Testis (tissue), 2 donors: ENCODE measurements at regions not wholly inside any gene's neighbourhood (a gene's known extent, or its start where the extent isn't known, plus 50 kb on each side); places are given as distances from the start of the nearest gene placed in this dataset.

ENCODE experiments used
- POLR2A ChIP-seq: fragments of 450-650 bp; IDR thresholded peaks from one replicate; pipeline ENCODE4 v1.6.1; 2017; ENCODE audit warnings: antibody characterized with exemption, mild to moderate bottlenecking, moderate library complexity
- TF ChIP-seq, protein P1 (sequence below), 3 experiments: fragments of 450-650 bp in 2 of 3; fragments of 200-600 bp in 1 of 3; sonication (generic) in 1 of 3; IDR thresholded peaks; one replicate each; pipeline ENCODE4 v1.5.1; 2016 to 2019; ENCODE audit warnings: antibody characterized with exemption in 3 of 3, mild to moderate bottlenecking in 2 of 3, moderate library complexity in 1 of 3

DNA sequence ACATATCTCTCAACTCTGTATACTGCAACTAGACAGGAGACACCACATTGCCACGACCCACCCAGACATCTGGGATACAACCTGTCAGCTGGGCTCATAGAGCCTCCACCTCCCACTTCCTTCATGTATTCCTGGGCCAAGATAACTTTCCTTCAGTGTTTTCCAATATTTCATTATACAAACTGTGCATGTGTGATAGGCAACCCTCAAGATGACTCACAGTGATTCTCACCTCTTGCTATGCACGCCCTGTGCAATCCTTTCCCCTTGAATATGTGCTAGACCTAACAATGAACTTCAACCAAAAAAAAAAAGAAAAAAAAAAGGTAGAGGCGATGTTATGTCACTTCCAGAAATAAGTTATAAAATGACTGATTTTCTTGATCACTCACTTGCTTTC, 138.0 kb upstream of the ALCAM start:
- no peak for TF ChIP-seq POLR2A
- TF ChIP-seq, protein P1, sequence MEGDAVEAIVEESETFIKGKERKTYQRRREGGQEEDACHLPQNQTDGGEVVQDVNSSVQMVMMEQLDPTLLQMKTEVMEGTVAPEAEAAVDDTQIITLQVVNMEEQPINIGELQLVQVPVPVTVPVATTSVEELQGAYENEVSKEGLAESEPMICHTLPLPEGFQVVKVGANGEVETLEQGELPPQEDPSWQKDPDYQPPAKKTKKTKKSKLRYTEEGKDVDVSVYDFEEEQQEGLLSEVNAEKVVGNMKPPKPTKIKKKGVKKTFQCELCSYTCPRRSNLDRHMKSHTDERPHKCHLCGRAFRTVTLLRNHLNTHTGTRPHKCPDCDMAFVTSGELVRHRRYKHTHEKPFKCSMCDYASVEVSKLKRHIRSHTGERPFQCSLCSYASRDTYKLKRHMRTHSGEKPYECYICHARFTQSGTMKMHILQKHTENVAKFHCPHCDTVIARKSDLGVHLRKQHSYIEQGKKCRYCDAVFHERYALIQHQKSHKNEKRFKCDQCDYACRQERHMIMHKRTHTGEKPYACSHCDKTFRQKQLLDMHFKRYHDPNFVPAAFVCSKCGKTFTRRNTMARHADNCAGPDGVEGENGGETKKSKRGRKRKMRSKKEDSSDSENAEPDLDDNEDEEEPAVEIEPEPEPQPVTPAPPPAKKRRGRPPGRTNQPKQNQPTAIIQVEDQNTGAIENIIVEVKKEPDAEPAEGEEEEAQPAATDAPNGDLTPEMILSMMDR (IDR thresholded peaks at IDR 0.05) = no peak
